ENCODE measurements at regions not wholly inside any gene's neighbourhood (a gene's known extent, or its start where the extent isn't known, plus 50 kb on each side); places are given as distances from the start of the nearest gene placed in this dataset.

DNA sequence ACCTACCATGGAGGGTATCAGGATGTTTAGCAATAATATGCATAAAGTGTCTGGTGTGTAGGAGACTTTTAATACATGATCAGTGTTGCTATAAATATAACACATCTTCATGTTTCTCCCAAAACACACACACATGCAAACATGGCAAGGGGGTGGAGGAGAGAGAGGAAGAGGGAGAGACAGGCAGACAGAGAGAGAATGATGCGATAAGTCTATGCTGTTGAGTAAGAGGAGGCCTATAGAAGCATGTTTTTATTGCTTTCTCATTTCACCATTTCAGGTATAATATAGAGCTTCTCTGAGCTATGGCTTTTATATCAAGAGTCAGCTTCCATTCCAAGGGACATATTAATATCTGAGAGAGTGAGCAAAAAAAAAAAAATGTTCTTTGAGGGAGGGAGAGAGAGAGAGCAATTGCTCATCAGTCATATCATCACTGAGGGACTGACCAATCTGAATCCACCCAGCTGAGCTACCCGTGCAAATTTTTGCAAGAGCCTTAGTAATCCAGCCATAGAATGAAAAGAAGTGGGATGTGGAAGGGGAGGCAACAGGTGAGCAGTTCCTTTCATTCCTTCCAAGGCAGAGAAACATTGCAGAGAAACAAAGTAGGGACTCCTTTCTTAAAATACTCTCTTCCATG is 54.8 kb upstream of the RASSF8 start:
- Histone ChIP-seq H3K4me1 (ENCODE audit: insufficient read depth, low read length) (no peaks in the 10 kb centered on the region), H3K27me3 (ENCODE audit: insufficient read depth, low read length) (no peaks in the 10 kb centered on the region), H2AFZ (ENCODE audit: low read depth, low read length) (no peak overlapping the region), H3K36me3 (ENCODE audit: insufficient read depth, low read length) (no peaks in the 10 kb centered on the region), H3K4me3 (ENCODE audit: low read length) (no peak overlapping the region), H3K9me3 (ENCODE audit: low read length) (no peaks in the 10 kb centered on the region)

GRCh38 chr12:25904442-25904841 is 54.0 kb upstream of the RASSF8 start:
- Histone ChIP-seq H3K36me3 (ENCODE audit: insufficient read depth, low read length) (no peaks in the 10 kb centered on the region), H3K27me3 (ENCODE audit: insufficient read depth, low read length) (no peaks in the 10 kb centered on the region), H3K9me3 (ENCODE audit: low read length) (no peaks in the 10 kb centered on the region), H2AFZ (ENCODE audit: low read depth, low read length) (no peak overlapping the region), H3K4me3 (ENCODE audit: low read length) (no peak overlapping the region), H3K4me1 (ENCODE audit: insufficient read depth, low read length) (no peaks in the 10 kb centered on the region)

DNA sequence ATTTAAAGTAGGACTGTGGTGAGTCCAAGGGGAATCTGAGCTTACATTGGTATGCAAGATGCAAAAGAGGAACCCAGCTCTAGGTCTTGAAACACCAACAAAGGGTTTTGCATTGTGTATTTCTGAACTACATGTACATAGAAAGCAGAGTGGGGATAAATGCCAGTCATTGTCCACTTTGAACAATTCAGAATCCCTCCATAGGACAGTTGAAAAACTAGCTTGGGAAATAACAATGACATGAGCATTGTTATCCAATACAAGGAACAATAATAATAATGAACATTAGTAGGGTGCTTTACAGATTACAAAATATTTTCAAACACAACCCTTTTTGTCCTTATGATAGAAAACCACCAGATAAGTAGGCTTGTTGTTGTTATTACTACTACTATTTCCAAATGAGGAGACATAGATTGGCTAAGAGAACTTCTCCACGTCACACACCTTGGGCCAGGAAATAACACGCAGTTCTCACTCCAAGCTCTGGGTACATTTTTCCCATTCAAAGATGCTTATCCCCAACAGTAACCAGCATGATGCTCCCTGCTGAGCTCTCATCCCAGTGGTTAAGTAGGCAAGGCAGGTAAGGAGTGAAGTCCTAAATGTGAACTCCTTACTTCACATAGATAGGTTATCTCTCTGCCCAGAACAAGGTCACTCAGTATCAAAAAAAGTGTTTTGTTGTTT is 51.7 kb upstream of the RASSF8 start:
- H3K27me3 ChIP-seq (ENCODE audit: insufficient read depth, low read length): no peaks in the 10 kb centered on the region
- no peaks in the 10 kb centered on the region for H3K9me3 ChIP-seq (ENCODE audit: low read length)

More for the DNA sequence above, 51.7 kb upstream of the RASSF8 start:
- Histone ChIP-seq H3K4me1 (ENCODE audit: insufficient read depth, low read length) (no peaks in the 10 kb centered on the region), H2AFZ (ENCODE audit: low read depth, low read length) (no peak overlapping the region), H3K4me3 (ENCODE audit: low read length) (no peak overlapping the region), H3K36me3 (ENCODE audit: insufficient read depth, low read length) (no peaks in the 10 kb centered on the region)

Measured in neuron (in vitro differentiated cells).